Nephron (organoid): ENCODE measurements at regions not wholly inside any gene's neighbourhood (a gene's known extent, or its start where the extent isn't known, plus 50 kb on each side); places are given as distances from the start of the nearest gene placed in this dataset.
"Not testable (repeated sequence)": the region's sequence is repeated elsewhere in the genome, so short reads cannot be mapped to it uniquely, and the experiment has no call there.

Experiments used
- H3K27ac Mint-ChIP-seq, 3 experiments: 2 replicates each; pipeline ENCODE4 v1.8.0; 2020; ENCODE audit warnings: mixed read lengths in 3 of 3, mild to moderate bottlenecking in 2 of 3, moderate library complexity in 1 of 3
- H3K27me3 Mint-ChIP-seq: 2 replicates; pipeline ENCODE4 v1.8.0; 2021; ENCODE audit warnings: low read depth, mild to moderate bottlenecking, moderate library complexity, mixed read lengths
- H3K36me3 Mint-ChIP-seq: 2 replicates; pipeline ENCODE4 v1.8.0; 2020; ENCODE audit warnings: low read depth, mixed read lengths
- H3K4me1 Mint-ChIP-seq: 2 replicates; pipeline ENCODE4 v1.8.0; 2020; ENCODE audit warnings: mixed read lengths
- H3K4me3 Mint-ChIP-seq, 3 experiments: 2 replicates each; pipeline ENCODE4 v1.8.0; 2020; ENCODE audit warnings: mild to moderate bottlenecking in 3 of 3, mixed read lengths in 3 of 3, moderate library complexity in 2 of 3
- H3K9me3 Mint-ChIP-seq: 2 replicates; pipeline ENCODE4 v1.8.0; 2020; ENCODE audit warnings: mixed read lengths
- TF ChIP-seq, protein P1 (sequence below), 3 experiments: fragments of 200-600 bp; sonication (generic); IDR thresholded peaks; one replicate each; pipeline ENCODE4 v1.5.0; 2021; ENCODE audit warnings: antibody characterized with exemption in 3 of 3; ENCODE audit not compliant: unreplicated experiment in 3 of 3

DNA sequence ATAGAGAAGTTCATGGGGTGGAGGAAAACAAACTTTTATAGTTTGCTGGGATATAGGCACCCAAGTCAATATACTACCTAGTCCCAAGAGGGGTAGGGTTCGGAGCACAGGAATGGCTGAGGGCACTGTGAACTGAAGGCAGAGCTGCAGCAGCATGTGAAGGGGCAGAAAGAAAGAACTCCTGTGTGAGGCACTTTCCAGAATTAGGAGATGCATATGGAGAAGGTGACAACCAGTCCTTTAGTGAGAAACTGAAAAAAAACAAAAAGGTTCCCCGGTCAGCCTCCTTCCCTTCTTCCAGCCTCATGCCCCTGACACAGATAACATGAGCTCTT is 429.1 kb downstream of the DSC3 start:
- Mint-ChIP-seq H3K4me1 (no peaks in the 10 kb centered on the region), H3K27ac (no peak overlapping the region), H3K27me3 (no peaks in the 10 kb centered on the region), H3K9me3 (no peaks in the 10 kb centered on the region), H3K36me3 (no peaks in the 10 kb centered on the region), H3K4me3 (no peak overlapping the region)
- TF ChIP-seq, protein P1, sequence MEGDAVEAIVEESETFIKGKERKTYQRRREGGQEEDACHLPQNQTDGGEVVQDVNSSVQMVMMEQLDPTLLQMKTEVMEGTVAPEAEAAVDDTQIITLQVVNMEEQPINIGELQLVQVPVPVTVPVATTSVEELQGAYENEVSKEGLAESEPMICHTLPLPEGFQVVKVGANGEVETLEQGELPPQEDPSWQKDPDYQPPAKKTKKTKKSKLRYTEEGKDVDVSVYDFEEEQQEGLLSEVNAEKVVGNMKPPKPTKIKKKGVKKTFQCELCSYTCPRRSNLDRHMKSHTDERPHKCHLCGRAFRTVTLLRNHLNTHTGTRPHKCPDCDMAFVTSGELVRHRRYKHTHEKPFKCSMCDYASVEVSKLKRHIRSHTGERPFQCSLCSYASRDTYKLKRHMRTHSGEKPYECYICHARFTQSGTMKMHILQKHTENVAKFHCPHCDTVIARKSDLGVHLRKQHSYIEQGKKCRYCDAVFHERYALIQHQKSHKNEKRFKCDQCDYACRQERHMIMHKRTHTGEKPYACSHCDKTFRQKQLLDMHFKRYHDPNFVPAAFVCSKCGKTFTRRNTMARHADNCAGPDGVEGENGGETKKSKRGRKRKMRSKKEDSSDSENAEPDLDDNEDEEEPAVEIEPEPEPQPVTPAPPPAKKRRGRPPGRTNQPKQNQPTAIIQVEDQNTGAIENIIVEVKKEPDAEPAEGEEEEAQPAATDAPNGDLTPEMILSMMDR (IDR thresholded peaks at IDR 0.05; ENCODE audit: unreplicated experiment in 3 of 3): no peak

DNA sequence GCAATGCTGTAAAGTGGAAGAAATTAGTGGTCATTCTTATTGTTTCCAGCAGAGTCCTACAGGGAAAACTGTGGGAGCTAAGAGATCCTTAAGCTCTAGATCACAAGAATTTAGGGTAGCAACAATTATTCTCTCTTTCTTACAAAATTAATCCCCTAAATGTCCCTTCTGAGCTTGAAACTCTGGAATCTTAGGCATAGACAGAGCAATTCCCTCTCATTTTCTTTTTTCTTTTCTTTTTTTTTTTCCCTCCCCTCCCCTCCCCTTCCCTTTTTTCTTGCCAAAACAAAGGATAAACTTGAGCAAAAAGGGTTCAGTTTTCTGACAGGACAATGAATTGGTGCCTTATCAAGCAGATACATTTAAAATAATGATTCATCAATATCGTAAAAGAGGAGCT is 441.0 kb downstream of the DSC3 start:
- H3K27ac Mint-ChIP-seq: no peak overlapping the region
- peaks cover 8% of the 10 kb centered on the region for H3K9me3 Mint-ChIP-seq
- no peaks in the 10 kb centered on the region for H3K27me3 Mint-ChIP-seq
- no peaks in the 10 kb centered on the region for H3K36me3 Mint-ChIP-seq
- no peak overlapping the region for H3K4me3 Mint-ChIP-seq
- H3K4me1 Mint-ChIP-seq: no peaks in the 10 kb centered on the region
- TF ChIP-seq, protein P1 (IDR thresholded peaks at IDR 0.05; ENCODE audit: unreplicated experiment in 3 of 3): no peak

DNA sequence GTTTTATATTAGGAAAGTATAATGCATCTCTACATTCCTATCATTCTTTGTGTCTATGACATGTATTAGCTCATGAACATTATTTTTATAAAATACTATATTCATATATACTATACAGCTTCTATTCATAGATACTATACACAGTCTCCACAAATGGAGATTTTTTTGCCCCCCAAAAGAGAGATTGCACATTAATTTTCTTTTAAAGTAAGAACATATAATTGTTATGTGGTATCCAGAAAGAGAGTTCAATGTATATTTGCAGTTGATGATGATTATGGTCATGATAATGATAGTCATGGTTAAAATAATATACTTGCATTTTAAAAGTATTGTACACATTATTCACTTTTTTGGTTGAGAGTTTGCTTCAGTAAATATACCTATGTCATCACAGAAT is 445.3 kb downstream of the DSC3 start:
- no peaks in the 10 kb centered on the region for H3K9me3 Mint-ChIP-seq
- H3K27ac Mint-ChIP-seq: no peak overlapping the region
- H3K4me1 Mint-ChIP-seq: no peaks in the 10 kb centered on the region
- no peaks in the 10 kb centered on the region for H3K36me3 Mint-ChIP-seq
- no peaks in the 10 kb centered on the region for H3K27me3 Mint-ChIP-seq
- H3K4me3 Mint-ChIP-seq: no peak overlapping the region
- TF ChIP-seq, protein P1 (IDR thresholded peaks at IDR 0.05; ENCODE audit: unreplicated experiment in 3 of 3): no peak

DNA sequence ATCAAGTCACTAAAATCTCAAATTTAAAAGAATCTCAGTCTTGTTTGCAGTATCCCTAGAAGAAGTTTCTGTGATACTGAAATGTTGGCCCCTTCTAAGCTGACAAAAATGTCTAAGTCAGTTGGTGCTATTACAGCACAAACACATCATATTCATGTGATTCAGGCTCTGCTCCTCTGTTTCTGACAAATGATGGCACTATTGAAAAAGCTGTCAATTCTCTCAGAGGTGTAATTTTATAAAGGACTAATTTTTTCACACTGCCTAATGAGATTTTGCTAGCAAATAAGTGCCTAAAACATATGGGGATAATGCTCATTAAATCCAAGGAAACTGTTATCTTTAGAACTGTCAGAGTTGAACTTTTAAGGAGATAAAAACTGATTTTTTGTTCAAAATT is 445.9 kb downstream of the DSC3 start:
- TF ChIP-seq, protein P1 (IDR thresholded peaks at IDR 0.05; ENCODE audit: unreplicated experiment in 3 of 3): no peak
- Mint-ChIP-seq H3K4me3 (no peak overlapping the region), H3K27me3 (no peaks in the 10 kb centered on the region), H3K9me3 (no peaks in the 10 kb centered on the region), H3K36me3 (no peaks in the 10 kb centered on the region), H3K27ac (no peak overlapping the region), H3K4me1 (no peaks in the 10 kb centered on the region)

DNA sequence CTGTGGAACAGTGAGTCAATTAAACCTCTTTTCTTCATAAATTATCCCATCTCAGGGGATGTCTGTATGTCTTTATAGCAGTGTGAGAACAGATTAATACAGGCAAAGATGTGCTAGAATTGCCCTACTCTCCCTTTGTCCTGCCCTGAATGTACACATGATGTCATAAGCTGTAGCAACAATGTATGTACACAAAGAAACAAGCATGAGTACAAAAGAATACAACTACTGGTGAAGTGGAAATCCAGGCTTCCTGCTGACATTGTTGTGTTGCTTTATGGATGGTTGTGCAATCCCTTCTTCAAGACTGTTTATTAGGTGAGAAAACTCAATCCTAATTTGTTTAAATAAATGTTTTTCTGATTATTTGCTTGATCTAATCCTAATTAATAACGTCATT is 446.6 kb downstream of the DSC3 start:
- no peaks in the 10 kb centered on the region for H3K4me1 Mint-ChIP-seq
- H3K9me3 Mint-ChIP-seq: no peaks in the 10 kb centered on the region
- no peak overlapping the region for H3K27ac Mint-ChIP-seq
- no peaks in the 10 kb centered on the region for H3K27me3 Mint-ChIP-seq
- no peak overlapping the region for H3K4me3 Mint-ChIP-seq
- H3K36me3 Mint-ChIP-seq: no peaks in the 10 kb centered on the region
- TF ChIP-seq, protein P1 (IDR thresholded peaks at IDR 0.05; ENCODE audit: unreplicated experiment in 3 of 3): no peak

DNA sequence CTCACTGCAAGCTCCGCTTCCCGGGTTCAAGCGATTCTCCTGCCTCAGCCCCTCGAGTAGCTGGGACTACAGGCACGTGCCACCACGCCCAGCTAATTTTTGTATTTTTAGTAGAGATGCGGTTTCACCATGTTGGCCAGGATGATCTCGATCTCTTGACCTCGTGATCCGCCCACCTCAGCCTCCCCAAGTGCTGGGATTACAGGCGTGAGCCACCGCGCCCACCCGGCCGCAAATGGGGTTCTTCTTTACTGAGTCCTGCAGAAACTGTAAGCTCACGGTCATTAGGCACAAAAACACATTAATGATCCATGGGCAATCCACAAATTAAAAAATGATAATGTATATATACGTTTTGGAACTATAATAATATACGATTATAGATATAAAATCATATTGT is 447.6 kb downstream of the DSC3 start:
- not testable (repeated sequence) for H3K36me3 Mint-ChIP-seq, H3K9me3 Mint-ChIP-seq, H3K27ac Mint-ChIP-seq, H3K27me3 Mint-ChIP-seq, H3K4me1 Mint-ChIP-seq, H3K4me3 Mint-ChIP-seq

DNA sequence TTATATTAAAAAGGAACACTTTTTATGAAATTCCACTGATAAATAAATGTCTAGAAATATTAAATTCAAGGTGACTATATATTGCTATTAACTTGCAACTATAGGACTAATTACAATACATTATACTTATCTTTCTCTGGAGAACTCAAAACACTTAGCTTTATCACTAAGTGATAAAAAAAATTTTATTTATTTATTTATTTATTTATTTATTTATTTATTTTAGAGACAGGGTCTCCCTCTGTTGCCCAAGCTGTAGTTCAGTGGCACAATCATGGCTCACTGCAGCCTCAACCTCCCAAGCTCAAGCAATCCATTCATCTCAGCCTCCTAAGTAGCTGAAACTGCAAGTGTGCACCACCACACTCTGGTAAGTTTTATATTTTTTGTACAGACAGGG is 451.1 kb downstream of the DSC3 start:
- Mint-ChIP-seq H3K36me3 (no peaks in the 10 kb centered on the region), H3K27me3 (no peaks in the 10 kb centered on the region), H3K27ac (no peak overlapping the region), H3K9me3 (no peaks in the 10 kb centered on the region), H3K4me3 (no peak overlapping the region), H3K4me1 (no peaks in the 10 kb centered on the region)
- TF ChIP-seq, protein P1 (IDR thresholded peaks at IDR 0.05; ENCODE audit: unreplicated experiment in 3 of 3): no peak
